Hippocampal formation (tissue), 2 donors: ENCODE measurements at regions not wholly inside any gene's neighbourhood (a gene's known extent, or its start where the extent isn't known, plus 50 kb on each side); places are given as distances from the start of the nearest gene placed in this dataset.

ENCODE experiments used
- DNase-seq, 2 donors: peaks; one replicate each; lab custom pipeline; 2025; lab: John Stamatoyannopoulos, UW

DNA sequence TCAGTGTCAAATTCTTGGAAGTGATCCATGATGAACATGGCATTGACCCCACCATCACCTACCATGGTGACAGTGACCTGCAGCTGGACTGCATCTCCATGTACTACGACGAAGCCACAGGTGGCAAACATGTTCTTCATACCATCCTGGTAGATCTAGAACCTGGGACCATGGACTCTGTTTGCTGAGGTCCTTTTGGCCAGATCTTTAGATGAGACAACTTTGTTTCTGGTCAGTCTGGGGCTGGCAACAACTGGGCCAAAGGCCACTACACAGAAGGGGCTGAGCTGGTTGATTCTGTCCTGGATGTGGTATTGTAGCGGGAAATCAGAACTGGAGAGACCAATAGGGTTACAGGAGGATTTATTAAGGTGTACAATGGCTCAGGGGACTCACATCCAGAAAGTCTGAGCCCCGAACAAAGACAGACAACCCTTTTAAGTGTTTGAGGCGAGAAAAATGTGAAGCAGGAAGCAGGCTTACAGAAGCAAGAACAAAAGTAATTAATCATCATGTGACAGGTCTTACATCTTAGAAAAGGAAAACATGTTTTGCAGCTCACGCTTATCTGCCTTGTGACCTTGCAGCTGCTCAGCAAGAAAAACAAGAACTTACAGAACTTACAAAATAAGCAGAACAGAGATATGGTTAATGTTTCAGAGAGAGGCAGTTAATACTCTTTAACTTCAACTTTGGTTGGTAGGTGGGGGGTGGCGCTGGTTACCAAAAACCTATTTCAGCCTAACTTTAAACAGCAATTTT, 58.8 kb upstream of the MOCS1 start:
- DNase-seq = no peak
